Endothelial cell of umbilical vein (primary cell): ENCODE measurements at regions not wholly inside any gene's neighbourhood (a gene's known extent, or its start where the extent isn't known, plus 50 kb on each side); places are given as distances from the start of the nearest gene placed in this dataset.

Experiments
- EZH2 ChIP-seq: IDR thresholded peaks from 2 replicates; pipeline ENCODE4 v1.6.1; 2012; ENCODE audit warnings: borderline replicate concordance, low read depth, mild to moderate bottlenecking, moderate library complexity, low read length, inconsistent platforms; ENCODE audit not compliant: severe bottlenecking
- JUN ChIP-seq: IDR thresholded peaks from 2 replicates; pipeline ENCODE4 v1.6.1; 2011; ENCODE audit warnings: borderline replicate concordance, low read depth; ENCODE audit not compliant: insufficient read length, insufficient read depth
- POLR2A ChIP-seq: IDR thresholded peaks from 2 replicates; pipeline ENCODE4 v1.6.1; 2012; ENCODE audit warnings: low read depth, mild to moderate bottlenecking, control low read depth, low read length
- TF ChIP-seq, protein P1 (sequence below), 2 donors: IDR thresholded peaks; 1 replicate in 1 of 2; 2 replicates in 1 of 2; pipeline ENCODE4 v1.5.1; 2011; ENCODE audit warnings: low read length in 2 of 2, mild to moderate bottlenecking in 2 of 2, moderate library complexity in 2 of 2, control low read depth in 1 of 2, inconsistent platforms in 1 of 2, low read depth in 1 of 2; ENCODE audit not compliant: insufficient read depth in 1 of 2; ENCODE audit errors: extremely low read depth in 1 of 2

DNA sequence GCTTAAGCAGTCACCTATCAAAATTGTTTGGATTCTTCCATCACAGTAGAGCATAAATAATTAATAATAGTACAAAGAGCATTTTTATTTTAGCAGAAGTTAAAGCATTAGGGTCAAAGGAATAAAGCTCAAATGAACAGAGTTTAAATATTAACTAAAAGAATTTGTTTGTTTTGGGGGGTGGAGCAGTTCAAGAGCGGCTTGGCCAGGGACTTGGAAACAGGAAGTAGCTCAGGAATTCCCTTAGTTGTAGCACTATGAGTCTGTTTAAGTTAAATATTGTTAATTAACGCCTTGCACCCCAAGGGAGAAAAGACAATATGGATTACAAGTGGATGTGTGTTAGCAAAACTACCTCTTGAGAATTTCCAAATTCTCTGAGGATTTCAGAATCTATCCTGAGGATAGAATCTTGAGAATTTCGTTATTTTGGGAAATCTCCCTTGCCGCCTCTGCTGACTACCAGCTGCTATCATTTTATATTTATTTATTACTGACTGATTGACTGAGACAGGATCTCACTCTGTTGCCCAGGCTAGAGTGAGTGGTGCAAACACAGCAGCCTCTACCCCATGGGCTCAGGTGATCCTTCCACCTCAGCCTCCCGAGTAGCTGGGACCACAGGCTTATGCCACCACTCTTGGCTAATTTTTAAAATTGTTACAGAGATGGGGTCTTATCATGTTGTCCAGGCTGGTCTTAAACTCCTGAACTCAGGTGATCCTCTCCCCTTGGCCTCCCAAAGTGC is 96.7 kb upstream of the CHD1 start:
- TF ChIP-seq EZH2 (no peak), POLR2A (no peak), JUN (no peak)
- TF ChIP-seq, protein P1, sequence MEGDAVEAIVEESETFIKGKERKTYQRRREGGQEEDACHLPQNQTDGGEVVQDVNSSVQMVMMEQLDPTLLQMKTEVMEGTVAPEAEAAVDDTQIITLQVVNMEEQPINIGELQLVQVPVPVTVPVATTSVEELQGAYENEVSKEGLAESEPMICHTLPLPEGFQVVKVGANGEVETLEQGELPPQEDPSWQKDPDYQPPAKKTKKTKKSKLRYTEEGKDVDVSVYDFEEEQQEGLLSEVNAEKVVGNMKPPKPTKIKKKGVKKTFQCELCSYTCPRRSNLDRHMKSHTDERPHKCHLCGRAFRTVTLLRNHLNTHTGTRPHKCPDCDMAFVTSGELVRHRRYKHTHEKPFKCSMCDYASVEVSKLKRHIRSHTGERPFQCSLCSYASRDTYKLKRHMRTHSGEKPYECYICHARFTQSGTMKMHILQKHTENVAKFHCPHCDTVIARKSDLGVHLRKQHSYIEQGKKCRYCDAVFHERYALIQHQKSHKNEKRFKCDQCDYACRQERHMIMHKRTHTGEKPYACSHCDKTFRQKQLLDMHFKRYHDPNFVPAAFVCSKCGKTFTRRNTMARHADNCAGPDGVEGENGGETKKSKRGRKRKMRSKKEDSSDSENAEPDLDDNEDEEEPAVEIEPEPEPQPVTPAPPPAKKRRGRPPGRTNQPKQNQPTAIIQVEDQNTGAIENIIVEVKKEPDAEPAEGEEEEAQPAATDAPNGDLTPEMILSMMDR (IDR thresholded peaks at IDR 0.05; ENCODE audit: extremely low read depth in 1 of 2, insufficient read depth in 1 of 2, low read depth in 1 of 2, low read length in 2 of 2): no peak
